GM23248 (cell line): ENCODE measurements at regions not wholly inside any gene's neighbourhood (a gene's known extent, or its start where the extent isn't known, plus 50 kb on each side); places are given as distances from the start of the nearest gene placed in this dataset.
"Not testable (repeated sequence)": the region's sequence is repeated elsewhere in the genome, so short reads cannot be mapped to it uniquely, and the experiment has no call there.

Source experiments
- DNase-seq: peaks from one replicate; pipeline ENCODE4 v3.0.0-alpha.2; 2015
- H2AFZ ChIP-seq: fragments of 200-600 bp; sonication (generic); 2 replicates; pipeline ENCODE4 v1.6.1; 2016; ENCODE audit warnings: antibody characterized with exemption
- H3F3A ChIP-seq: fragments of 200-600 bp; sonication (generic); 2 replicates; pipeline ENCODE4 v1.6.1; 2016; ENCODE audit warnings: mild to moderate bottlenecking, antibody characterized with exemption, mixed run types; ENCODE audit not compliant: insufficient read depth
- H3K27ac ChIP-seq: fragments of 200-600 bp; sonication (generic); 2 replicates; pipeline ENCODE4 v1.5.1; 2016; ENCODE audit warnings: mild to moderate bottlenecking
- H3K27me3 ChIP-seq: fragments of 200-600 bp; sonication (generic); replicated peaks from 2 replicates; pipeline ENCODE4 v1.6.1; 2016; ENCODE audit warnings: mild to moderate bottlenecking; ENCODE audit not compliant: insufficient read depth
- H3K36me3 ChIP-seq: fragments of 200-600 bp; sonication (generic); 2 replicates; pipeline ENCODE4 v1.6.1; 2016; ENCODE audit warnings: low read depth, mild to moderate bottlenecking
- H3K4me1 ChIP-seq: fragments of 200-600 bp; sonication (generic); 2 replicates; pipeline ENCODE4 v1.6.1; 2016; ENCODE audit warnings: mild to moderate bottlenecking; ENCODE audit not compliant: insufficient read depth
- H3K4me2 ChIP-seq: fragments of 200-600 bp; sonication (generic); one replicate; pipeline ENCODE4 v1.6.1; 2016; ENCODE audit warnings: mild to moderate bottlenecking; ENCODE audit not compliant: unreplicated experiment
- H3K4me3 ChIP-seq: fragments of 200-600 bp; sonication (generic); 2 replicates; pipeline ENCODE4 v1.5.1; 2016; ENCODE audit warnings: mild to moderate bottlenecking
- H3K79me2 ChIP-seq: fragments of 200-600 bp; sonication (generic); 2 replicates; pipeline ENCODE4 v1.6.1; 2016; ENCODE audit warnings: mild to moderate bottlenecking; ENCODE audit not compliant: insufficient read depth
- H3K9ac ChIP-seq: fragments of 200-600 bp; sonication (generic); 2 replicates; pipeline ENCODE4 v1.6.1; 2016; ENCODE audit warnings: mild to moderate bottlenecking
- H3K9me2 ChIP-seq: fragments of 200-600 bp; sonication (generic); 2 replicates; pipeline ENCODE4 v1.6.1; 2016; ENCODE audit warnings: mixed run types, mild to moderate bottlenecking, moderate library complexity; ENCODE audit not compliant: insufficient read depth
- H3K9me3 ChIP-seq: fragments of 200-600 bp; sonication (generic); one replicate; pipeline ENCODE4 v1.6.1; 2017; ENCODE audit warnings: low read depth
- H4K20me1 ChIP-seq: fragments of 200-600 bp; sonication (generic); 2 replicates; pipeline ENCODE4 v1.6.0; 2016; ENCODE audit not compliant: insufficient read depth
- EZH2 ChIP-seq: fragments of 200-600 bp; sonication (generic); IDR thresholded peaks from 2 replicates; pipeline ENCODE4 v1.6.1; 2018; ENCODE audit warnings: antibody characterized with exemption, mild to moderate bottlenecking; ENCODE audit not compliant: insufficient read depth, poor library complexity, severe bottlenecking
- EZH2phosphoT487 ChIP-seq: fragments of 200-600 bp; sonication (generic); IDR thresholded peaks from 2 replicates; pipeline ENCODE4 v1.6.1; 2018; ENCODE audit warnings: antibody characterized with exemption, moderate library complexity, mild to moderate bottlenecking, low read depth; ENCODE audit not compliant: insufficient read depth
- WGBS, 2 experiments: methylation state at CpG; one replicate each; pipeline ENCODE4 v1.1.6; 2015 to 2017; ENCODE audit warnings: low lambda C conversion rate in 2 of 2, low coverage in 1 of 2; ENCODE audit errors: missing lambda C conversion rate in 2 of 2; 5-methylcytosine and 5-hydroxymethylcytosine counted together
- in situ Hi-C: fragments of 300-500 bp; cut with MboI; formaldehyde crosslinking; loops from 2 replicates; pipeline ENCODE4 v1.15.0; 2020

- in situ Hi-C loops = no loop called here
- H3F3A ChIP-seq = no peaks in the 10 kb centered on the region
- no peak overlapping the region for H3K4me3 ChIP-seq
- H3K4me2 ChIP-seq = no peak overlapping the region
- no peak overlapping the region for H2AFZ ChIP-seq
- TF ChIP-seq EZH2phosphoT487 (no peak), EZH2 (no peak)
- H3K27ac ChIP-seq = no peak overlapping the region
- no peaks in the 10 kb centered on the region for H3K9me3 ChIP-seq
- no peaks in the 10 kb centered on the region for H4K20me1 ChIP-seq
- no peak overlapping the region for H3K9ac ChIP-seq
- WGBS, 2 experiments = 8 to 9% methylated on average over 6 of the region's 6 CpGs
- H3K36me3 ChIP-seq = no peaks in the 10 kb centered on the region
- H3K79me2 ChIP-seq = no peaks in the 10 kb centered on the region
- H3K9me2 ChIP-seq = no peaks in the 10 kb centered on the region
- no peaks in the 10 kb centered on the region for H3K27me3 ChIP-seq
- no peak for DNase-seq
- H3K4me1 ChIP-seq = no peaks in the 10 kb centered on the region
Observed at GRCh38 chrX:145393702-145394235, 146.5 kb downstream of the SPANXN1 start.

GRCh38 chrX:145394344-145394743, 147.0 kb downstream of the SPANXN1 start:
- Histone ChIP-seq H3K4me1 (no peaks in the 10 kb centered on the region), H2AFZ (no peak overlapping the region), H3K4me2 (no peak overlapping the region), H3K27ac (no peak overlapping the region), H3F3A (no peaks in the 10 kb centered on the region), H3K9ac (no peak overlapping the region), H3K36me3 (no peaks in the 10 kb centered on the region), H3K9me2 (no peaks in the 10 kb centered on the region), H3K79me2 (no peaks in the 10 kb centered on the region), H3K4me3 (no peak overlapping the region), H3K27me3 (no peaks in the 10 kb centered on the region), H4K20me1 (no peaks in the 10 kb centered on the region), H3K9me3 (no peaks in the 10 kb centered on the region)
- in situ Hi-C loops = no loop called here
- TF ChIP-seq EZH2phosphoT487 (no peak), EZH2 (no peak)
- no peak for DNase-seq

- 0 to 4% methylated on average over 2 of the region's 2 CpGs for WGBS, 2 experiments
- Histone ChIP-seq H3K9ac (no peak overlapping the region), H3F3A (no peaks in the 10 kb centered on the region), H3K27ac (no peak overlapping the region), H3K36me3 (no peaks in the 10 kb centered on the region), H3K9me2 (no peaks in the 10 kb centered on the region), H3K27me3 (no peaks in the 10 kb centered on the region), H3K4me1 (no peaks in the 10 kb centered on the region), H4K20me1 (no peaks in the 10 kb centered on the region), H3K4me3 (no peak overlapping the region), H3K4me2 (no peak overlapping the region), H3K9me3 (no peaks in the 10 kb centered on the region), H3K79me2 (no peaks in the 10 kb centered on the region), H2AFZ (no peak overlapping the region)
- TF ChIP-seq EZH2phosphoT487 (no peak), EZH2 (no peak)
- in situ Hi-C loops = no loop called here
- no peak for DNase-seq
Observed at GRCh38 chrX:145396612-145397011, 149.3 kb downstream of the SPANXN1 start.

- no peak overlapping the region for H3K4me3 ChIP-seq
- no peak overlapping the region for H3K4me2 ChIP-seq
- WGBS, 2 experiments = 0% methylated on average over 1 of the region's 1 CpG
- no peaks in the 10 kb centered on the region for H3K79me2 ChIP-seq
- no peak overlapping the region for H3K9ac ChIP-seq
- H3K9me2 ChIP-seq = no peaks in the 10 kb centered on the region
- H2AFZ ChIP-seq = no peak overlapping the region
- no peaks in the 10 kb centered on the region for H3K4me1 ChIP-seq
- no peaks in the 10 kb centered on the region for H3K9me3 ChIP-seq
- in situ Hi-C loops = no loop called here
- DNase-seq = peak; percentile 21
- no peaks in the 10 kb centered on the region for H3K27me3 ChIP-seq
- H3K36me3 ChIP-seq = no peaks in the 10 kb centered on the region
- no peaks in the 10 kb centered on the region for H3F3A ChIP-seq
- TF ChIP-seq EZH2 (no peak), EZH2phosphoT487 (no peak)
- H3K27ac ChIP-seq = no peak overlapping the region
- no peaks in the 10 kb centered on the region for H4K20me1 ChIP-seq
Observed at GRCh38 chrX:145405012-145405411, 157.7 kb downstream of the SPANXN1 start.

- no peaks in the 10 kb centered on the region for H4K20me1 ChIP-seq
- no peak overlapping the region for H3K4me2 ChIP-seq
- H3K9me2 ChIP-seq = no peaks in the 10 kb centered on the region
- no peak for TF ChIP-seq EZH2phosphoT487
- no peak for TF ChIP-seq EZH2
- H3K27me3 ChIP-seq = no peaks in the 10 kb centered on the region
- no peak overlapping the region for H3K9ac ChIP-seq
- WGBS, 2 experiments = 17 to 21% methylated on average over 2 of the region's 2 CpGs
- H2AFZ ChIP-seq = no peak overlapping the region
- no peak overlapping the region for H3K4me3 ChIP-seq
- DNase-seq = no peak
- H3K79me2 ChIP-seq = no peaks in the 10 kb centered on the region
- no peaks in the 10 kb centered on the region for H3K9me3 ChIP-seq
- no peak overlapping the region for H3K27ac ChIP-seq
- H3F3A ChIP-seq = no peaks in the 10 kb centered on the region
- H3K36me3 ChIP-seq = no peaks in the 10 kb centered on the region
- no peaks in the 10 kb centered on the region for H3K4me1 ChIP-seq
- in situ Hi-C loops = no loop called here
Observed at GRCh38 chrX:145410622-145411021, 163.3 kb downstream of the SPANXN1 start.

GRCh38 chrX:145436211-145436610, 188.9 kb downstream of the SPANXN1 start:
- H3K4me1 ChIP-seq, in situ Hi-C loops, H4K20me1 ChIP-seq, H3K79me2 ChIP-seq, H3K9me2 ChIP-seq, H3F3A ChIP-seq, H3K4me2 ChIP-seq, H2AFZ ChIP-seq, H3K27me3 ChIP-seq, H3K9me3 ChIP-seq, DNase-seq, H3K9ac ChIP-seq, H3K27ac ChIP-seq, H3K36me3 ChIP-seq, H3K4me3 ChIP-seq: not testable (repeated sequence)
- 85% methylated on average over 16 of the region's 32 CpGs; no CpG with 5 or more reads in 1 of the 2 experiments for WGBS, 2 experiments
